Activated CD4-positive, alpha-beta memory T cell treated with anti-CD3 and anti-CD28 coated beads, Interleukin-2, amount 10 ng/mL, durations not matched to agents 7 days and 5 days (primary cell): ENCODE measurements at regions not wholly inside any gene's neighbourhood (a gene's known extent, or its start where the extent isn't known, plus 50 kb on each side); places are given as distances from the start of the nearest gene placed in this dataset.

Experiments used
- CTCF ChIA-PET: fragments of 350-600 bp; sonication (Branson Sonifier 250); formaldehyde crosslinking; loops from one replicate; lab custom pipeline; 2021; ENCODE audit warnings: antibody characterized with exemption, inconsistent platforms; lab: Charles Lee
- POLR2A ChIA-PET: fragments of 350-600 bp; sonication (Branson Sonifier 250); formaldehyde crosslinking; loops from one replicate; lab custom pipeline; 2021; ENCODE audit warnings: antibody characterized with exemption; lab: Charles Lee
- DNase-seq: peaks from one replicate; pipeline ENCODE4 v3.0.0-alpha.2; 2020
- H3K27ac Mint-ChIP-seq: one replicate; pipeline ENCODE4 v1.8.0; 2021; ENCODE audit warnings: mild to moderate bottlenecking, mixed read lengths
- H3K27me3 Mint-ChIP-seq: one replicate; pipeline ENCODE4 v1.8.0; 2021; ENCODE audit warnings: mixed read lengths
- H3K36me3 Mint-ChIP-seq: one replicate; pipeline ENCODE4 v1.8.0; 2021; ENCODE audit warnings: low read depth, mixed read lengths
- H3K4me1 Mint-ChIP-seq: one replicate; pipeline ENCODE4 v1.8.0; 2021; ENCODE audit warnings: mixed read lengths
- H3K4me3 Mint-ChIP-seq: one replicate; pipeline ENCODE4 v1.8.0; 2021; ENCODE audit warnings: mild to moderate bottlenecking, mixed read lengths
- H3K9me3 Mint-ChIP-seq: one replicate; pipeline ENCODE4 v1.8.0; 2021; ENCODE audit warnings: mixed read lengths

- H3K27me3 Mint-ChIP-seq = no peaks in the 10 kb centered on the region
- H3K36me3 Mint-ChIP-seq = no peaks in the 10 kb centered on the region
- no peaks in the 10 kb centered on the region for H3K4me1 Mint-ChIP-seq
- no peak overlapping the region for H3K4me3 Mint-ChIP-seq
- no peaks in the 10 kb centered on the region for H3K9me3 Mint-ChIP-seq
- no peak for DNase-seq
- H3K27ac Mint-ChIP-seq = no peak overlapping the region
- POLR2A ChIA-PET = no interaction called here
- CTCF ChIA-PET = no interaction called here
Measured at GRCh38 chr20:22921595-22922421, 113.3 kb upstream of the SSTR4 start.

GRCh38 chr20:22922987-22923386, 112.1 kb upstream of the SSTR4 start:
- ChIA-PET POLR2A (no interaction called here), CTCF (no interaction called here)
- Mint-ChIP-seq H3K36me3 (no peaks in the 10 kb centered on the region), H3K27me3 (no peaks in the 10 kb centered on the region), H3K27ac (no peak overlapping the region), H3K4me1 (no peaks in the 10 kb centered on the region), H3K4me3 (no peak overlapping the region), H3K9me3 (no peaks in the 10 kb centered on the region)
- no peak for DNase-seq

GRCh38 chr20:22924046-22924737, 110.9 kb upstream of the SSTR4 start:
- Mint-ChIP-seq H3K9me3 (no peaks in the 10 kb centered on the region), H3K27ac (no peak overlapping the region), H3K27me3 (no peaks in the 10 kb centered on the region), H3K4me1 (no peaks in the 10 kb centered on the region), H3K36me3 (no peaks in the 10 kb centered on the region), H3K4me3 (no peak overlapping the region)
- ChIA-PET POLR2A (no interaction called here), CTCF (no interaction called here)
- no peak for DNase-seq

GRCh38 chr20:22924949-22925612, 110.0 kb upstream of the SSTR4 start:
- DNase-seq = no peak
- Mint-ChIP-seq H3K9me3 (no peaks in the 10 kb centered on the region), H3K27me3 (no peaks in the 10 kb centered on the region), H3K4me3 (no peak overlapping the region), H3K4me1 (no peaks in the 10 kb centered on the region), H3K36me3 (no peaks in the 10 kb centered on the region), H3K27ac (no peak overlapping the region)
- CTCF ChIA-PET = no interaction called here
- POLR2A ChIA-PET = no interaction called here

- no peaks in the 10 kb centered on the region for H3K27me3 Mint-ChIP-seq
- H3K4me1 Mint-ChIP-seq = no peaks in the 10 kb centered on the region
- no peaks in the 10 kb centered on the region for H3K9me3 Mint-ChIP-seq
- POLR2A ChIA-PET = no interaction called here
- H3K27ac Mint-ChIP-seq = no peak overlapping the region
- CTCF ChIA-PET = no interaction called here
- no peaks in the 10 kb centered on the region for H3K36me3 Mint-ChIP-seq
- no peak overlapping the region for H3K4me3 Mint-ChIP-seq
- DNase-seq = no peak
Measured at GRCh38 chr20:22925613-22925983, 109.5 kb upstream of the SSTR4 start.

GRCh38 chr20:22927537-22927936, 107.6 kb upstream of the SSTR4 start:
- CTCF ChIA-PET = no interaction called here
- H3K27ac Mint-ChIP-seq = no peak overlapping the region
- no peaks in the 10 kb centered on the region for H3K27me3 Mint-ChIP-seq
- POLR2A ChIA-PET = no interaction called here
- no peak for DNase-seq
- no peaks in the 10 kb centered on the region for H3K36me3 Mint-ChIP-seq
- H3K4me1 Mint-ChIP-seq = no peaks in the 10 kb centered on the region
- H3K4me3 Mint-ChIP-seq = no peak overlapping the region
- H3K9me3 Mint-ChIP-seq = no peaks in the 10 kb centered on the region

- CTCF ChIA-PET = no interaction called here
- Mint-ChIP-seq H3K4me3 (no peak overlapping the region), H3K9me3 (no peaks in the 10 kb centered on the region), H3K27ac (no peak overlapping the region), H3K36me3 (no peaks in the 10 kb centered on the region), H3K4me1 (no peaks in the 10 kb centered on the region), H3K27me3 (no peaks in the 10 kb centered on the region)
- POLR2A ChIA-PET = no interaction called here
- no peak for DNase-seq
Measured at GRCh38 chr20:22928679-22929078, 106.4 kb upstream of the SSTR4 start.

- H3K36me3 Mint-ChIP-seq = no peaks in the 10 kb centered on the region
- ChIA-PET CTCF (no interaction called here), POLR2A (no interaction called here)
- H3K27me3 Mint-ChIP-seq = no peaks in the 10 kb centered on the region
- H3K4me3 Mint-ChIP-seq = no peak overlapping the region
- no peaks in the 10 kb centered on the region for H3K9me3 Mint-ChIP-seq
- DNase-seq = no peak
- no peak overlapping the region for H3K27ac Mint-ChIP-seq
- no peaks in the 10 kb centered on the region for H3K4me1 Mint-ChIP-seq
Measured at GRCh38 chr20:22929661-22930060, 105.5 kb upstream of the SSTR4 start.

- H3K27ac Mint-ChIP-seq = no peak overlapping the region
- no peak for DNase-seq
- H3K27me3 Mint-ChIP-seq = no peaks in the 10 kb centered on the region
- CTCF ChIA-PET = no interaction called here
- no peaks in the 10 kb centered on the region for H3K36me3 Mint-ChIP-seq
- no peaks in the 10 kb centered on the region for H3K9me3 Mint-ChIP-seq
- H3K4me3 Mint-ChIP-seq = no peak overlapping the region
- POLR2A ChIA-PET = no interaction called here
- H3K4me1 Mint-ChIP-seq = no peaks in the 10 kb centered on the region
Measured at GRCh38 chr20:22931653-22932608, 103.2 kb upstream of the SSTR4 start.

GRCh38 chr20:22939181-22939580, 95.9 kb upstream of the SSTR4 start:
- H3K4me3 Mint-ChIP-seq = no peak overlapping the region
- no peak overlapping the region for H3K27ac Mint-ChIP-seq
- H3K27me3 Mint-ChIP-seq = peaks cover 2% of the 10 kb centered on the region
- ChIA-PET CTCF (no interaction called here), POLR2A (no interaction called here)
- H3K36me3 Mint-ChIP-seq = no peaks in the 10 kb centered on the region
- H3K4me1 Mint-ChIP-seq = no peaks in the 10 kb centered on the region
- DNase-seq = no peak
- H3K9me3 Mint-ChIP-seq = no peaks in the 10 kb centered on the region

- ChIA-PET CTCF (no interaction called here), POLR2A (no interaction called here)
- Mint-ChIP-seq H3K4me1 (no peaks in the 10 kb centered on the region), H3K4me3 (no peak overlapping the region), H3K36me3 (no peaks in the 10 kb centered on the region), H3K9me3 (no peaks in the 10 kb centered on the region), H3K27me3 (peaks cover 2% of the 10 kb centered on the region), H3K27ac (no peak overlapping the region)
- DNase-seq = no peak
Measured at GRCh38 chr20:22940350-22940749, 94.8 kb upstream of the SSTR4 start.

GRCh38 chr20:22941550-22941949, 93.6 kb upstream of the SSTR4 start:
- no peaks in the 10 kb centered on the region for H3K36me3 Mint-ChIP-seq
- no peak for DNase-seq
- POLR2A ChIA-PET = no interaction called here
- CTCF ChIA-PET = no interaction called here
- no peaks in the 10 kb centered on the region for H3K4me1 Mint-ChIP-seq
- no peak overlapping the region for H3K27ac Mint-ChIP-seq
- H3K9me3 Mint-ChIP-seq = no peaks in the 10 kb centered on the region
- no peak overlapping the region for H3K4me3 Mint-ChIP-seq
- H3K27me3 Mint-ChIP-seq = peaks cover 2% of the 10 kb centered on the region

- Mint-ChIP-seq H3K36me3 (no peaks in the 10 kb centered on the region), H3K27me3 (peaks cover 2% of the 10 kb centered on the region), H3K4me3 (no peak overlapping the region), H3K9me3 (no peaks in the 10 kb centered on the region), H3K27ac (no peak overlapping the region), H3K4me1 (no peaks in the 10 kb centered on the region)
- no peak for DNase-seq
- ChIA-PET CTCF (no interaction called here), POLR2A (no interaction called here)
Measured at GRCh38 chr20:22942742-22943141, 92.4 kb upstream of the SSTR4 start.
